Adipocyte (in vitro differentiated cells): ENCODE measurements at regions not wholly inside any gene's neighbourhood (a gene's known extent, or its start where the extent isn't known, plus 50 kb on each side); places are given as distances from the start of the nearest gene placed in this dataset.

Experiments
- DNase-seq: peaks from one replicate; pipeline ENCODE4 v3.0.0-alpha.2; 2015; ENCODE audit warnings: low read depth
- H3K27me3 ChIP-seq: replicated peaks from 2 replicates; pipeline ENCODE4 v1.7.0; 2013; ENCODE audit warnings: mild to moderate bottlenecking, low read length, moderate library complexity; ENCODE audit not compliant: control insufficient read depth, insufficient read depth
- H3K36me3 ChIP-seq: 2 replicates; pipeline ENCODE4 v1.7.0; 2013; ENCODE audit warnings: low read length, mild to moderate bottlenecking, moderate library complexity; ENCODE audit not compliant: control insufficient read depth, insufficient read depth, severe bottlenecking
- H3K4me1 ChIP-seq: 2 replicates; pipeline ENCODE4 v1.7.0; 2013; ENCODE audit warnings: mild to moderate bottlenecking, low read length, moderate library complexity; ENCODE audit not compliant: control insufficient read depth, insufficient read depth
- H3K4me3 ChIP-seq: 2 replicates; pipeline ENCODE4 v1.7.0; 2013; ENCODE audit warnings: mild to moderate bottlenecking, low read length, moderate library complexity
- H3K9ac ChIP-seq: 2 replicates; pipeline ENCODE4 v1.7.0; 2013; ENCODE audit warnings: mild to moderate bottlenecking, low read length, moderate library complexity
- H3K9me3 ChIP-seq: 2 replicates; pipeline ENCODE4 v1.7.0; 2013; ENCODE audit warnings: mild to moderate bottlenecking, low read length, moderate library complexity; ENCODE audit not compliant: control insufficient read depth

GRCh38 chr18:50458796-50459195, 84.0 kb downstream of the SKA1 start:
- peaks cover 10% of the 10 kb centered on the region for H3K27me3 ChIP-seq
- no peaks in the 10 kb centered on the region for H3K4me1 ChIP-seq
- DNase-seq, result no peak
- no peaks in the 10 kb centered on the region for H3K36me3 ChIP-seq
- H3K9me3 ChIP-seq, result no peaks in the 10 kb centered on the region
- no peak overlapping the region for H3K9ac ChIP-seq
- no peak overlapping the region for H3K4me3 ChIP-seq

DNA sequence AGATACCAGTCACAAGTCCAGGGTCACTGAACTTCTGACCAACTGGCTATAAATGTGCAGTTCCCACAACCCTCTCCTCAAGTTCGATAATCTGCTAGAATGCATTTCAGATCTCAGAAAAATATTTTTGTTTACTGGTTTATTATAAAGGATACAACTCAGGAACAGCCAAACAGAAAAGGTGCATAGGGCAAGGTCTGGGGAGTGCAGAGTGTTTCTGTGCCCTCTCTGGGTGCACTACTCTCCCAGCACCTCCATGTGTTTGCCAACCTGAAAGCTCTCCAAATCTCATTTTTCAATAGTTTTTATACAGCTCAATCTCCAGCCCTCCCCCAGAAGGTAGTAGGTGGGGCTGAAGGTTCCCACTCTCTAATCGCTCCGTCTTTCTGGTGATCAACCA, 85.2 kb downstream of the SKA1 start:
- H3K36me3 ChIP-seq, result no peaks in the 10 kb centered on the region
- no peak overlapping the region for H3K4me3 ChIP-seq
- DNase-seq, result no peak

DNA sequence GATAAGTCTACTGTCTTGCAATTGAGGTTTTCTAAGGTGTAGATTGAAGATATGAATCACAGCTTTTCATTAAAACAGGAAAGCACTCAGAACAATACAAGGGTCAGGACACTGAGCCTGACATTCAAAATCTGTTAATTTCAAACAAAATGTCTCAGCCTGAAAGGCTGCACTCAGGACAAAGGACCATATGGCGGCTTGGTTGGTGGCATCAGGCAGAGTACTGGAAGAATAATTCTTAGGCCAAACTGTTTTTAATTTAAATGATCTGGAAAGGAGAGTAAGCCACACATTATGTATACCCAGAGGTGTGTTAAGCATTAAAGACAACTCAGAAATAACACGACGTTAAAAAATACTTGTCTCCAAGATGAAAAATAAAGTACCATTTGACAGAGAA, 85.9 kb downstream of the SKA1 start:
- H3K9me3 ChIP-seq, result no peaks in the 10 kb centered on the region
- no peak overlapping the region for H3K9ac ChIP-seq
- no peaks in the 10 kb centered on the region for H3K36me3 ChIP-seq
- H3K4me3 ChIP-seq, result no peak overlapping the region
- no peak for DNase-seq
- peaks cover 7% of the 10 kb centered on the region for H3K27me3 ChIP-seq
- no peaks in the 10 kb centered on the region for H3K4me1 ChIP-seq

More for the DNA sequence above, 85.2 kb downstream of the SKA1 start:
- no peak overlapping the region for H3K9ac ChIP-seq
- no peaks in the 10 kb centered on the region for H3K4me1 ChIP-seq
- H3K9me3 ChIP-seq, result no peaks in the 10 kb centered on the region
- H3K27me3 ChIP-seq, result peaks cover 7% of the 10 kb centered on the region

DNA sequence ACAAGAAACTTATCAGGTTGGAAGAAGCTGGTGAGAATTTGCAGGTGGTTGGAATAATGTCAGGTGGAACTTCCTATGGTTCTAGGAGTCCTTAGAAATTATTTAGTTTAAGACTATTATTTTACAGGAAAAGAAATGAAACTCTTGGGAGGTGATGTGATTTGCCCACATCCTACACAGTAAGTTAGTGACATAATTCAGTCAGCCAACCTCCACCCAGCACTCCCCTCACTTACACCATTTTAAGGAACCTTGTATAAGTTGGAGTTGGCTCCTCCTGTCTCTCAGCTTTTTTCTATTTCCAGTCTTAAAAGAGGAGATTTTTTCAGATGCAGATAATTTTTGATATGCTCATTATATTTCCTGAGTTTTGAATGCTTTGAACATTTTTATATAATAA, 86.4 kb downstream of the SKA1 start:
- DNase-seq, result no peak
- no peaks in the 10 kb centered on the region for H3K36me3 ChIP-seq

DNA sequence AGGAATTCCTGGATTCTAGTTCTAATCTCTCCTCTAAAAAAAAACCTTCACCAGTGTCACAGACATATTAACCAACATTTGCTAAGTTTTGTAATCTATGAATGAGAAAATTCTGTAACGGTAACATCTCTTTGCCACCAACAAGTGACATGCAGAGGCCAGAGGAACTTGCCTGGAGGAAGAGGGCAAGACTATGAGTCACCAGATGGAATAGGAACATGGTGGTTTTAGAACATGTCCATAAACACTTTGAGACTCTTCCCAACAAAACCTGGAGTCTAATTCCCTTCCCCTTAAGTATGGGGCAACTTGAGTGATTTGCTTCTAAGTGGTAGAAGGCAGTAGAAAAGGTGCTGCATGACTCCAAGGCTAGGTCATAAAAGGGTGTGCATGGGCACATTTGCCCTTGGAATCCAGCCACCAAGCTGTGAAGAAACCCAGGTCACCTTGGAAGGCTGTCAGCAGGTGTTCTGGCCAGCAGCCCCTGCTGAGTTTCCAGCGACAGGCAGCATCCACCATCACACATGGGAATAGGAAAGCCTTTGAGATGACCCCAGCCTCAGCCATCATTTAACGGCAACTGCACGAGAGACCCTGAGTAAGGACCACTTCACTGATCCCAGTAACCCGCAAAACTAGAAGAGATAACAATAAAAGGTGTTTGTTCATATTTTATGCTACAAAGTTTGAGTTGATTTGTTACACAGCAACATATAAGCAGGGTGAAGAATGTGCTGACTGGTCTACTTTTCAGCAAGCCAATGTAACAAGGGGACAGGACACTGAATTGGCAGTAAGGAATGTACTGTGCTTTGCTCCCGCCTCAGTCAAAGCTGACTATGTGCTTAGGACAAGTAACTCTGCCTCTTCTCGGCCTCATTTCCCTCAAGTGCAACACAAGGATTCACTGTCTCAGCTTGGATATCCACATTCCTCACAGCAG, 90.6 kb downstream of the SKA1 start:
- DNase-seq, result no peak
- Histone ChIP-seq H3K9me3 (no peaks in the 10 kb centered on the region), H3K9ac (no peak overlapping the region), H3K36me3 (no peaks in the 10 kb centered on the region), H3K4me1 (no peaks in the 10 kb centered on the region), H3K27me3 (peaks cover 4% of the 10 kb centered on the region), H3K4me3 (no peak overlapping the region)

More for the DNA sequence above, 86.4 kb downstream of the SKA1 start:
- Histone ChIP-seq H3K9ac (no peak overlapping the region), H3K27me3 (peaks cover 7% of the 10 kb centered on the region), H3K4me1 (no peaks in the 10 kb centered on the region), H3K4me3 (no peak overlapping the region), H3K9me3 (no peaks in the 10 kb centered on the region)

GRCh38 chr18:50466634-50467033, 91.8 kb downstream of the SKA1 start:
- no peak for DNase-seq
- H3K36me3 ChIP-seq, result no peaks in the 10 kb centered on the region
- no peaks in the 10 kb centered on the region for H3K4me1 ChIP-seq
- H3K9ac ChIP-seq, result no peak overlapping the region
- no peak overlapping the region for H3K4me3 ChIP-seq
- no peaks in the 10 kb centered on the region for H3K9me3 ChIP-seq
- peaks cover 4% of the 10 kb centered on the region for H3K27me3 ChIP-seq

DNA sequence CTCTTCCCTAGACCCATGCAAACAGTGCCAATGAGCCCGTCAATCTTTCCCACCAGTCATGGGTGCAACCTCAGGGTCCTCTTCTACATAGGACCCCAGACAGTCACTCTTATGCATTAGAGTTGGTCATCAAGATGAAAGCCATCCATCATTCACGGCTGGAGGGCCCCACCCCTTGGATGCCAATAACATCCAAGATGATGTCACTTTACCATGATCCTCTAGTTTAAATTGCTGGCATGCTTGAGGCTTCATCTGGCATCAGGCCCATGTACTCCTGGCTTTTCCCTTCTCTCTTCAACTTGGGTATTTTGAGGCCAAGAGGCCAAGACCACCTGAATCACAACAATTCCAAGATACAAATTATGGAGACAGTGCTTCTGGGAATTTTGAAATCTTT, 91.1 kb upstream of the MAPK4 start:
- H3K9me3 ChIP-seq, result no peaks in the 10 kb centered on the region
- peaks cover 17% of the 10 kb centered on the region for H3K27me3 ChIP-seq
- no peak for DNase-seq
- H3K36me3 ChIP-seq, result no peaks in the 10 kb centered on the region
- no peaks in the 10 kb centered on the region for H3K4me1 ChIP-seq
- H3K9ac ChIP-seq, result no peak overlapping the region
- no peak overlapping the region for H3K4me3 ChIP-seq

- no peak for DNase-seq
- Histone ChIP-seq H3K4me3 (no peak overlapping the region), H3K9me3 (no peaks in the 10 kb centered on the region), H3K27me3 (peaks cover 17% of the 10 kb centered on the region), H3K9ac (no peak overlapping the region), H3K4me1 (no peaks in the 10 kb centered on the region), H3K36me3 (no peaks in the 10 kb centered on the region)
Measured at GRCh38 chr18:50469380-50469781, 90.5 kb upstream of the MAPK4 start.

- DNase-seq, result no peak
- no peak overlapping the region for H3K9ac ChIP-seq
- H3K27me3 ChIP-seq, result peaks cover 17% of the 10 kb centered on the region
- H3K4me1 ChIP-seq, result no peaks in the 10 kb centered on the region
- no peaks in the 10 kb centered on the region for H3K36me3 ChIP-seq
- H3K4me3 ChIP-seq, result no peak overlapping the region
- H3K9me3 ChIP-seq, result peaks cover 7% of the 10 kb centered on the region
Measured at GRCh38 chr18:50472941-50473340, 86.9 kb upstream of the MAPK4 start.

GRCh38 chr18:50473881-50474280, 86.0 kb upstream of the MAPK4 start:
- Histone ChIP-seq H3K27me3 (peaks cover 21% of the 10 kb centered on the region), H3K36me3 (no peaks in the 10 kb centered on the region), H3K9ac (no peak overlapping the region), H3K4me1 (no peaks in the 10 kb centered on the region), H3K9me3 (peaks cover 7% of the 10 kb centered on the region), H3K4me3 (no peak overlapping the region)
- DNase-seq, result no peak

- H3K9me3 ChIP-seq, result peaks cover 7% of the 10 kb centered on the region
- H3K27me3 ChIP-seq, result peaks cover 17% of the 10 kb centered on the region
- no peaks in the 10 kb centered on the region for H3K36me3 ChIP-seq
- H3K4me1 ChIP-seq, result no peaks in the 10 kb centered on the region
- H3K4me3 ChIP-seq, result no peak overlapping the region
- H3K9ac ChIP-seq, result no peak overlapping the region
- DNase-seq, result no peak
Measured at GRCh38 chr18:50475538-50476193, 84.2 kb upstream of the MAPK4 start.
